NCI-H774 (cell line): ENCODE measurements at regions not wholly inside any gene's neighbourhood (a gene's known extent, or its start where the extent isn't known, plus 50 kb on each side); places are given as distances from the start of the nearest gene placed in this dataset.

Source experiments
- DNase-seq: peaks from one replicate; lab custom pipeline; 2025; lab: John Stamatoyannopoulos, UW

- DNase-seq, result no peak
Measured at GRCh38 chr2:7210712-7211111, 293.5 kb downstream of the RNF144A start.

DNA sequence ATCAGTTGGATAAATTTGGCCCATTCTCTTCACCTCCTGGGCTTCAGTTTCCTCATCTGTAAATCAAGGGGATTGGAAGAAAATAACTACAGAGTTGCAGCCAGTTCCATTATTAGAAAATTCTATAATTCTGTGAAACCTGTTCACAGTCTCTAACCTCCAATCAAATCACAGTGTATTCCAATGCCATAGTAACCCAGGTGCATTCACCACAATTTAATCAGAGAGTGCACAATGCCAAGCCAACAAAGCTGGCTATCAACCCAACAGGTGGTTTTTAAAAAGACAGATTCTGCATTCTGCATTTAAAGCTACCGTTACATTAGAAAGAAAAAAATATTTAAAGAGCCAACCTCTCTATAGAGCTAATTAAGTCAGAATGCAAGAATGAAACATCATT lies 308.6 kb downstream of the RNF144A start:
- DNase-seq, result peak; percentile 69

DNA sequence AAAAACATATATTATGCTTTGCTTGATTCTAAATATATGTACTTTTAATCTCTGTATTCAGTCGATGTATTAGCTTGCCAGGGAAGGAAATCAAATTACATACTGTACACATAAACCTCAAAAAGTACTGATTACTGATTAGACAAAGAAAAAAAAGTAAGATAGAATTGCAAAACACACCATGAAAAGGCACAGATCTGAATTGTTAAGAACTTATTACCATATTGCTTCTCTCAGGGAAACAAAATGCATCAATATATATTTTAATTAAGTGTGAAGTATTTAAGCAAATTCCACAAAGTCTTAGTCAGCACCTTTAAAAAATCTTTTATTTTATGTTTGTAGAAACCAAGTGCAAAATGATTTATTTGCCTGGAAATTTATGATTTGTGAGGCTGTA lies 309.3 kb downstream of the RNF144A start:
- DNase-seq, result no peak

- DNase-seq, result no peak
Measured at GRCh38 chr2:7233126-7233525, 315.9 kb downstream of the RNF144A start.

DNA sequence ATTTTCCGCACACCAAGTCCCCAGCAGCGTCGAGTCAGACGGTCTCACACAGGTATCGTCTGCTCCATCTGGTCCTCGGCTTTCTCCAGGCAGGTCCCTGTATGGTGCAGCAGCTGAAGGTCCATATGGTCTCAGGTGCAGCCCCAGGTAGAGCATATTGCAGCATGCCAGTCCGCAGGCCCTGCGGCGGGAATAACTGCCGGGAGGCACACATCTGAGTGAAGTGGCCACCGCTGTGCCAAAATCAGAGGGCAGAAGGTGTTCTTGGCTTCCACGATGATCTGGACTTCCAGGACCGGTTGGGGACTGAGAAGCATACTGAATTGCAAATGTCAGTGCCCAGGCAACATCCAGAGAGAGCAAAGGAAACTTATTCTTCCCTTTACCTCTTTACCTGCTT lies 320.3 kb downstream of the RNF144A start:
- DNase-seq, result no peak

DNA sequence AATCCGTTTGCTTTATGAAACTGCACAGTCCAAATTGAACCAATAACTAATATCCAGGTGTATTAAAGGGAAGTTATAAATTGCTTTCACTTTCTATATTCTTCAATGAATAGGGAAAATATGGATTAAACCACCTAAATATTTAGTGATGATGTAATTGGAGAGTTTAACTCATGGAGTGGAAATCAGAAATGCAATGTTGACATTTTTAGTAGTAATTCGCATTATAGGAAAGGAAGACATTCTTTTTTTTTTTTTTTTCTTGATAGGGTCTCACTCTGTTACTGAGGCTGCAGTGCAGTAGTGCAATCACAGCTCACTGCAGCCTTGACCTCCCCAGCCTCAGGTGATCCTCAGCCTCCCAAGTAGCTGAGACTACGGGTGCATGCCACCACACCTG lies 321.9 kb downstream of the RNF144A start:
- DNase-seq, result no peak

GRCh38 chr2:7241041-7241745 lies 324.0 kb downstream of the RNF144A start:
- no peak for DNase-seq

GRCh38 chr2:7242189-7242867 lies 325.1 kb downstream of the RNF144A start:
- DNase-seq, result no peak

DNA sequence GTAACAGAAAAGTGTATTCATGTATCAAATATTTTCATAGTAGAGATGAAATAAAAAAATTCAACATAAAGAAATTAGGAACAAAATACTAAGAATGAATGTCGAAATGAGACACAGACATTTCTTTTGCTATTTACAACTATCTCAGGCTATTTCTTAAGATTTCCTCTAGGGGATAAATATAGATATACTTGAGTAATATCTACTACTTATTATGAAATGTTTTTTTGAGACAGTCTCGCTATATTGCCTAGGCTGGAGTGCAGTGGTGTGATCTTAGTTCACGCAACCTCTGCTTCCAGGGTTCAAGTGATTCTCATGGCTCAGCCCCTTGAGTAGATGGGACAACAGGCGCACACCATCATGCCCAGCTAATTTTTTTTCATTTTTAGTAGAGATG lies 326.1 kb downstream of the RNF144A start:
- no peak for DNase-seq

DNA sequence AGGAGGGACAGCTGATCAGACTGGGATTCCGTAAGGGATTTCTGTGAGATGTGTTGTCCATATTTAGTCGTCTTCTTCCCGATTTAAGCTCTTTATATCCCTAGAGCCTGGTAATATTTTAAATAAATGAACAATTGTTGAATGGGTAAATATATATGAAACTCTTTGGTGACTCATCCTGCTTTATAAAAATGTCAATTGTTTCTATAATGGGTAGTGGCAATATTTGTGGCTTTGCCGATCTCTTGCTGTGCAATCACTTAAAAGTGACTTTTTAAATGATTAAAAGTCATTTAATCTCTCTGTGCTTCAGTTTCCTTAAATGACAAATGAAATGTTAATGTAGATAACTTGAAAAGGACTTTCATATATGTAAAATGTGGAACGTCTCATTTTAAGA lies 339.2 kb downstream of the RNF144A start:
- no peak for DNase-seq

DNA sequence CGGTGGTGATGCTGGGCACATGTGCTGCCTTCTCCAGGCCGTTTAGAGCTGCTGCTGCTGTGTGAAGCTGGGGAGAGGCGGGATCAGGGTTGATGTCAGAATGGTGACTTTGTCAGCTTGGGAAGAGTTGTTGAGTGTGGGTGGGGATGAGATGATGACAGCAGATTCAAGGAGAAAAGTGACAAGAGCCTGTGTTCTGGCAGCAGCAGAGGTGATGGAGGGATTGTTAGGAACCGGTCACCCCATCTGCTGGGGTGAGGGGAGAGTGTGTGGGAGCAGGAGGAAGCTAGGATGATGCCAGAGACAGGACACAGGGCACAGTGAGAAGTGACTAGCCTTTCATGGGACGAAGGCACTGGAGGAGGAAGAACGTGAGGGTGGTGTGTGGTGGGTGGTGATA lies 345.5 kb downstream of the RNF144A start:
- no peak for DNase-seq

DNA sequence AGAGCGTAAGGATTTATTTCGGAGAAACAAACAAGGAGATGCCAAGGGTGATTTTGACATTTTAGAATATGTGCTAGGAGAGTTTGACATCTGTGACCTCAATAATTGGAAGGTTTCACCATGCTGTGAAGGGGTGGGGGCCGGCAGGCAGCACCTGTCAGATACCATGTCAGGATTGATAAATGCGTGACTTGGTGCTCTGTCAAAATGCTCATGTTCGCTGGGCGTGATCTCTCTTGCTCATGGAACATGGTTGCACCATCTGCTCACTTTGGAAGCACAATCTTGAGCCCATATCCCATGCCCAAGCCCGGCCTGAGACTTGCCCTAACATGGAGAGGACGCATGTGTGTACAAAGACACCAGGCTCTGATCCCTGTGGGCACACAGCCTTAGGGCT lies 347.6 kb downstream of the RNF144A start:
- no peak for DNase-seq

GRCh38 chr2:7265286-7265685 lies 348.1 kb downstream of the RNF144A start:
- DNase-seq, result no peak

DNA sequence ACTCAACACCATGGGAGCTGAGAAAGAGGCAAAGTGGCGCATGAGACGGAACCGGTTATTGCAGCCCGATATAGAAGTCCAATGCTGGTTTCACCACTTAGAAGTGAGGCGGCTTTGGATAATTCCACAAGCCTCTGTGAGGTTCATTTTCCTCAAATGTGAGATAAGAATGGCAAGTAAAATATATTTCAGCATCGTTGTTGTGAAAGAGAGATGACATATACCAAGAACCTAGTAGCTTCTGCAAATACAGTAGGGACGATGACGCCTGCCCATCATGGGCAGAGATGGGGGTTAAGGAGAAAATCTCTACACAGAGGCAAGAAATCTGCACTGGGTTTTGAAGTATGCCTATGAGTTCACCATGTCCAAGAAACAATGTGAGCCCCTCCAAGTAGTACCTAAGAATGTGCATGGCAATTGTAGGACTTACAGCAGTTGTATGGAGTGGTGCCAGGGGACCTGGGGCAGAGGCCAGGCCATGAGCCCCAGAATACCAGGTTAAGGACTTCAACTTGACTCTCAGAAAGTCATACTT lies 352.0 kb downstream of the RNF144A start:
- DNase-seq, result no peak

- peak; percentile 57 for DNase-seq
Measured at GRCh38 chr2:7270011-7270431, 352.8 kb downstream of the RNF144A start.

GRCh38 chr2:7272210-7272609 lies 355.0 kb downstream of the RNF144A start:
- no peak for DNase-seq

DNA sequence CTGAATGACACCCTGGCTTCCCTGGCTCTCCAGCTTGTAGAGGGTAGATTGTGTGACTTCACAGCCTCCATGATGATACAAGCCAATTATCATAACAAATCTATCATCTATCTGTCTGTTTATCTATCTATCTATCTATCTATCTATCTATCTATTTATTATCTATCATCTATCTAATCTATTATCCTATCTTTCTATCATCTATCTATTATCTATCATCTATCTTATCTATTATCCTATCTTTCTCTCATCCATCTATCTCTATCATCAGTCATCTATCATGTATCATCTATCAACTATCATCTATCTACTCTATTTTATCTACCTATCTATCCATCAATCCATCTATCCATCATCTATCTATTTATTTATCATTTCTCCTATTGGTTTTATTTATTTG lies 361.8 kb downstream of the RNF144A start:
- no peak for DNase-seq

DNA sequence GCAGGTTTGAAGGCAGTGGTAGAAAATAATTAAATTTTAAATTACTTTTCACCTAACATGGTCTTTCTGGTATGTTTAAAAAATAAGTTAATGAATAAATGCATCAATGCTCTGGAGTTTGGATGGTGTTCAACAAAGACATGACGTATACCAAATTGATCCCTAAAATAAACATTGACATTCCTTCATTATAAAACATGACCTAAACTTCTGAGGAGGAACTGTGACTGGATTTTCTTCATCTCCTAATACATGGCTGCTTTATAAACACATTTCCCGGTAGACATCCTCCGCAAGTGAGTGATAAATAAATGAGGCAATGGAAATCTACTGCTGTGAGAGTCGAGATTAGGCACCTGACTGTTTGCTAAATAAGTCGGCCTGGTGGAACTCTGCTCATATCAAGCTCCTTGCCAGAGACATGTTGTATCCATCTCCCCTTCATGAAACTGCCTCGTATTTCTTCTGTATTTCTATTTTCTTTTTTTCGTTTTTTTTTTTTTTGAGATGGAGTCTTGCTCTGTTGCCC lies 362.3 kb downstream of the RNF144A start:
- DNase-seq, result no peak

DNA sequence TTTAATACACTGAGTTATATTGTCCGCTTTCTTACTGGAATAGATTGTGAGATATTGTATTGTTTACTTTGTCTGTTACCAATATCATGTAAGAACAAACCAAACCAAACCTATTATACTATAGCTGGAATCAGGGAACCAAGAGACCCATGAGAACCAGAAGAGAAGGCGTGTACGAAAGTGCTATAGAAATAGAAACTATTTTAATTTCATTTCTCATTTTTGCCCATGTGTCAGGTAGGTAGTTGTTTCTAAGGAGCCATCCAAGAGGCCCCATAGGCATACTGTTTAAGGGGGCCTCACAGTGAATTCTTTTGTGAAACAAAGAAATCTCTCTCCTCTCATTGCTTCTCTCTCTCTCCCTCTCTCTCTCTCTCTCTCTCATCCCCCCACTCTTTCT lies 363.6 kb downstream of the RNF144A start:
- DNase-seq, result no peak

DNA sequence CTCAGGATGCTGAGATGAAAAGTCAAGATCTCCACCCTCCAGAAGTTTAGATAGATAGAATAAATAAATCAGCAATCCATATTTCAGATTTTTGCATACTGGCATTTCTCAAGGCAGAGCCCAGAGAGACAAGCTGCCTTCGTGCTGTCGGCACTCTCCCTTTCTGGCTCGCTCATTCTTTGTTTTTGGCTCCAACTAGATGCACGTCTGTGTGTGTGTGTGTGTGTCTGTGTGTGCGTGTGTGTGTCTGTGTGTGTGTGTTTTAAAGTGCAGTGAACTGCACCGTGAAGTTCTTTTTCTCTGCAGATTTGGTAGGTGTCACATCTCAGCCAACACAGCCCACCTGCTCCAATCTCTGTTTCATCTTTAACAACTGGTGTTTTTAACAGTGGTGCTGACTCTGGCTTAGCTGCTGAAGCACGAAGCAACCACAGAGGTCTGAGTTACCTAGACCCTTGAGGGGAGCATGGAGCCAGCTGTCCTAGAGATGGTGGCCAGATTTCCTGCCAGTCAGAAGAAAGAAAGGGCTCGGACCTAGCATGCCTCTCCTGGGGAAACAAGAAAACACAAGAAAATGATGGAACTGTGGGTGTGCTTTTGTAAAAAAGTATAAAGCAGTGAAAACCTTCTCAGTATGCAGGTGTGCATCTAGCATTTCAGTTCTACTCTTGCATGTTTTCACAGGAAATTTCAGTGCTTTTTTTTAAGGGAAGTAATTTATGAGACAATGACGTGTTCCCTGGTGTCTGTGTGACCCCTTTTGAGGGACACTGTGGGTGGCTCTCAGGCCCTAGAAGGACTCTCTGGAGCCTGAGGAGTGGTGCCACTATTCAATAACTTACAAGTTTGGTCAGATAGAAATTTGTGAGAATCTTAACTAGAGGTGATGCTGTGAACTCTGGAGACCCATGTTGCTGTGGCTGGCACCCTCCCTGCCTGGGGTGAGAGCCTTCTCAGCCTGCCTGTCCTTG lies 364.3 kb downstream of the RNF144A start:
- no peak for DNase-seq

- DNase-seq, result no peak
Measured at GRCh38 chr2:7286120-7286519, 368.9 kb downstream of the RNF144A start.

- DNase-seq, result no peak
Measured at GRCh38 chr2:7288484-7288883, 371.3 kb downstream of the RNF144A start.
